ENCODE measurements at regions not wholly inside any gene's neighbourhood (a gene's known extent, or its start where the extent isn't known, plus 50 kb on each side); places are given as distances from the start of the nearest gene placed in this dataset.
"Not testable (repeated sequence)": the region's sequence is repeated elsewhere in the genome, so short reads cannot be mapped to it uniquely, and the experiment has no call there.

DNA sequence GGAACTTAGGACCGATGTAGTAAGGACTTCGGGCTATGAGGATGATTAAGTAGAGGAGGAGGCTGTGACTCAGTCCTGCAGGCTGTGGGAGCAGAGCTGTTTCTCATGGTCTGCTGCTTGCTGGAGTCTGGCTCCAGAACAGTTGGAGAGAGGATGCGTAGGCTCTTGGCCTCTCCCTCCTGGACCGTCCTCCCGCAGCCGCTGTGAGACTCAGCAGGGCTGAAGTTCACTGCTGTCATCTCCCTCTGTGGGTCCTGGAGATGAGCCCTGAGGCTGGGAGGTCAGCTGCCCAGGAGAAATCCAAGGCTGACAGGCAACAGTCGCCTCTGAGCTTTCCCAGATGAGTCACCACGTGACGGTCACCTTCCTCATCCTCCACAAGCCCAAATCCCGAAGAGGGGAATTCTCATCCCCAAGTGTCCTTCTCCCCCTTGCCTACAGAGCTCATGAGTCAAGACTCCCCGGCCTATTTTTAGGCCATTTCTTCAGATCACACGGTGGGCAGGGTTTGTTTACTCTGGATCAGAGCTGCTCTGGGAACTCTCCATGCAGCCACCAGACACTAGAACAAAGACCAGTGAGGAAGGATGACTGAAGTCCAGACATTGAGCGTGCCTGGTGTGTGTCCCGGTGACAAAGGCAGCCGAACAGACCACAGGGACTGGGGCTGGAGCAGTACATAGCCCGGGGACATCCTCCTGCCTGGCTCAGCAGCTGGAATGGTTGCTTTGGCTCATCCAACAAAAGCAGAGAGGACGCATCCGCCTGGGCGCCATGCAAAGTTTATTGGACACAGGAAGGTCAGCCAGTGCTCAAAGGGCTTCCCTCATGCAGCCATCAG lies 137.3 kb upstream of the ZNF469 start:
- not testable (repeated sequence) for DNase-seq (ENCODE audit: low spot score)

GRCh38 chr16:88246955-88247582 lies 135.7 kb upstream of the ZNF469 start:
- DNase-seq (ENCODE audit: low spot score), result not testable (repeated sequence)

- not testable (repeated sequence) for DNase-seq (ENCODE audit: low spot score)
Observed at GRCh38 chr16:88247583-88247966, 135.2 kb upstream of the ZNF469 start.

GRCh38 chr16:88248761-88249160 lies 134.0 kb upstream of the ZNF469 start:
- DNase-seq (ENCODE audit: low spot score), result not testable (repeated sequence)

DNA sequence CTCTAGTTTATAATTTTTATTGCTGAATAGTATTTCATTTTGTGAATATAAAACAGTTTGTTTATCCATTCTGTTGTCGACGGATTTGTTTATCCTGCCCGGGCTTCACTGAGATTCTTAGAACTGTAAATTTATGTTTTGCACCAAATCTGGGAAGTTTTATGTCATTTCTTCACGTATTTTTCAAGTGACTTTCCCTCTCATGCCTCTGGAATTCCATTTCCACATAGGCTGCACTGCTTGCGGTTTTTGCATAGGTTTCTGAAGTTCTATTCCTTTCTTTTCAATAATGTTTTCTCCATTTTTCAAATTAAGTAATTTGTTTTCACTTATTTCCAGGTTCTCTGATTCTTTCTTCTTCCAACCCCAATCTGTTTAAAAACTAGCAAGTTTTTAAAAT lies 132.4 kb upstream of the ZNF469 start:
- not testable (repeated sequence) for DNase-seq (ENCODE audit: low spot score)

- not testable (repeated sequence) for DNase-seq (ENCODE audit: low spot score)
Observed at GRCh38 chr16:88252057-88252794, 130.5 kb upstream of the ZNF469 start.

DNA sequence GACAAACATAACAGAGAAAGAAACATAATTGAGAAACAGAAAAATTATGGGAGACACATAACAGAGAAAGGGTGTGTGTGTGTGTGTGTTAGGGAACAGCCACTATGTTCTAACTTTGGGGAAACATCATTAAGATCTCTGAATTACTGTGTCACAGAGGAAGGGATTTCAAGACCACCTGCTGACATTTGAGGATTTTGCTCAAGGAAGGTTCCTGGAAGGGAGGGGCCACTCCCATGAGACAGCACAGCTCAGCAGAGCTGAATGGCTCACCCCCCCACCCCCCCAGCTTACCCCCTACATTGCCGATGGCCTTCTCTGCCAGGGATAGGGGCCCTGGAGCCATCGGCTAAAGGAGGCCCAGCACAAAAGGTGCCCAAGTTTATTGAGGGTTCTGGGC lies 124.6 kb upstream of the ZNF469 start:
- not testable (repeated sequence) for DNase-seq (ENCODE audit: low spot score)

DNA sequence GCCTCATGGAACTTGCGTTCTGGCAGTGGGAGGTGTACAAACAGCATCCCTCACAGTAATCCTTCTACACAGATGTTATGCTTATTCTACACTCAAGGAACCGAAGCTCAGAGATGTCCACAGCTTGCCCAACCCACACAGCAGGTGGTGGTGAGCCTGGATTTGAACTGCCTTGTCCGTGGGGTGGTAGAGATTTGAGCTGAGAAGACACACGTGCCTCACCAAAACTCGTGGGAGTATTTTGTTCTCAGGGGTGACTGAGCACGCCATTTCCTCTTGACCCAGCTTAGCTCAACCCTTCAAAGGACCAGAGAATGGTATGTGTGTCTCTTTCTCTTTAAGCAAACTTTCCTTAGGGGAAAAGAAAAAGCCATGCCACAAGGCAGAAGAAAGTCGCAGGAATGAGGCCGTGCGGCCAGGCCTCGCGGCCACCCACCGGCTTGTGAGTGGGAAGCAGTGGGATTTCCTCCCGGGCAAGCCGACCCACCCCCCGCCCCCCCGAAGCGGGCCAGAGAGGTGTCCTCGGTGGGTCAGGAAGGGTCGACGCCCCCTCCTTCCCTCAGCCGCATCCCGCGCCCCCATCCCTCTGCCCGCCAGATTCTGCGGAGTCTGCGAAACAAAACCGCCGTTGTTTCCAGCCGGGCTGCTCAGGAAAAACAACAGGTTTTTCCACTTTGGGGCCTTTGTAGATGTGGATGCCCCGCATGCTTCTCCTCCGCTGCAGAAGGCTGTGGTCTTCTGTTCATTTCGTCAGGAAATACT lies 123.8 kb upstream of the ZNF469 start:
- not testable (repeated sequence) for DNase-seq (ENCODE audit: low spot score)

DNA sequence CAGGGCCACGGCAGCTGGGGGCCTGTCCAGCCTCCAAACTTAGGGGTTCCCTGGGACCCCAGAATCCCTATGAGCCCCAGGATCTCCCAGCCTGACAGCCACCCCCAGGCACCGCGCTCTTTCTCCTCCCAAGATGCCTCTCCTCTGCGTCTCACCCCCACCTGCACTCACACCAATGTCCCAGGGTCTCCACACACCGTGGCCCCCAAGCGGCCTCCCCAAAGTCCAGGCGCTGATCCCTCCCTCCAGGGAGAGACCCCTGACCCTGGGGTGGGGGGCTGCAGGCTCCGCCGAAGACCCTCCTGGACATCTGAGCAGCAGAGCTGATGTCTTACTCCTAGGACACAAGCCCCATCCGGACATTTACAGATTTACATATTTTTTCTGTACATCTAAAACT lies 123.2 kb upstream of the ZNF469 start:
- DNase-seq (ENCODE audit: low spot score), result not testable (repeated sequence)

DNA sequence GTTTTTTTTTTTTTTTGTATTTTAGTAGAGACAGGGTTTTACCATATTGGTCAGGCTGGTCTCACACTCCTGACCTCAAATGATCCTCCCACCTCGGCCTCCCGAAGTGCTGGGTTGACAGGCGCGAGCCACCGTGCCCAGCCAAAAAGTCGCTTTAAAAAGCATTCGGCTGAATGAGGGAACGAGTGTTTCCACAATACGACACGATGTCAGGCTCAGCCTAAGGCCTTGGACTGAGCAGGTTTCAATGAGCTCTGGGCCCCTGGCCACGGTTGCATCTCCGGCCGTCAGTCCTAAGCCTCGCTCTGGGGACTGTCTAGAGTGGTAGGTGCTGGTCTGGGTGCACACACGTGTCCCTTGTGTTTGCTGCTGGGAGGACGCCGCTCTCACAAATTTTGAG lies 122.6 kb upstream of the ZNF469 start:
- DNase-seq (ENCODE audit: low spot score), result not testable (repeated sequence)

DNA sequence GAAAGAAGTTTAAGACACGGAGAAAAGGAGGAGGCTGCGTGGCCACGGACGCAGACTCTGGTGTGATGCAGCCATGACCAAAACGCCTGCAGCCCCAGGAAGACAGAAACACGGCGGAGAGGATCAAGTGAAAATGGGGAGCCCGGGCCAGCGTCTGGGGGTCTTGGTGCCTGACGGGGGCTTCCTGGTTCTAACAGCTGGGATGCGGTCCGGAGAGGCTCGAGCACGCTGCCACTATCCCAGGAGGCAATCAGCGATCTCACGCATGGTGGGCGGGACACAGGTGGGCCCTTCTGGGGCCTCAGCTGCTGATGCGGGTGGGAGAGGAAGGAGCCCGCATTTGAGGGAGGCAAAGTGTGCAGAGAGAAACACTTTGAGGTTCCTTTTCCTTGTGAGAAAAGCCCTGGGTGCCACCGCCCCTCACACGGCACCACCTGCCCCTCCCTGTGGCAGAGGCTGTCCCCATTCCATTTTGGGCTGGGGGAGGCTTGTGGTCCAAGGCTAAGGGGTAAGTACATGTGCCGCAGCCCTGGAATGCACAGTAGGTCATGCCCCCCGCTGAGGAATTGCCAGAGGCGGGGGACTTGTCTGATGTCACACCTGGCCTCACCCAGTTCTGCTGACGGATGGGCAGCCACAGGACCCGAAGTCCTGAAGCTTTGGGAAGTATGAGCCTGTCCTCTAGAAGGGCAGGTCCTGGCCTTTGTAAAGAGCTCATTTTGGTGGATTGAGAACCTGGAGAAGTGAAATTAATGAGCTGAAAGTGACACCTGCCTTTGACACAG lies 121.7 kb upstream of the ZNF469 start:
- not testable (repeated sequence) for DNase-seq (ENCODE audit: low spot score)

DNA sequence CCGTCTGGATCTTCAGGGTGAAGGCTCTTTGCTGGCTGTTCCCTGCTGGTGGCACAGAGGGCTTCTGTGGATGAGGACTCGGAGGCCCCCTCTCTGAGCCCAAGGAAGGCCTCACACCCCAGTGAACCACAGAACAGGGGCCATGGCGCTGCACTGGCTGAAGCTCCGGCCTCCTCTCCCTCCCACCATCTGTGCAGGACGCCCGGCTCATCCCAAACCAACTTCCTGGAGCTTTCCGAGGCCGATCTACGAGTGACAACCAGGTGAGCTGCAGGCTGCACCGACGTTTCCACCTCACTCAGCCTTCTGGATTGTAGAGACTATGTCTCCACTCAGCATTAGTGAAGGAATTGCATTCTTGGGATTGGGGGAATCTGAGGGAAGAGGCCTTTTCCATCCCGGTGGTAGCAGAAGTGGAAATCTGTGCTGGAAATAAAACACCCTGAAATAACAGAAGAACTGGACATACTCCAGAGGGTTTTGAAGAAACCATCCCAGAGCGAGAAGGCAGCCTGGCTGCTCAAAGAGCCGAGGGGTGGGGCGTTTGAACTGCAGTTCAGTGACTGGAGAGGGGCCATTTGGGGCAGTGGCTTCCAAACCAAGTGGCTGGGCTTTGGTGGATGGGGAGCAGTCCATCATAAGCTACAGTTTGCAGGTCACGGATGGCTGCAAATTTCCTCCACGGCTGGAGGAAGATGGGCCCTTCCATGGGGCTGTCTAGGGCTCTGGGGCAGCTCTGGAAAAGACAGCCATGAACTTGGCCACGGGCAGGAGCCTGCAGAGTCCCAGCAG lies 120.7 kb upstream of the ZNF469 start:
- DNase-seq (ENCODE audit: low spot score), result not testable (repeated sequence)

DNA sequence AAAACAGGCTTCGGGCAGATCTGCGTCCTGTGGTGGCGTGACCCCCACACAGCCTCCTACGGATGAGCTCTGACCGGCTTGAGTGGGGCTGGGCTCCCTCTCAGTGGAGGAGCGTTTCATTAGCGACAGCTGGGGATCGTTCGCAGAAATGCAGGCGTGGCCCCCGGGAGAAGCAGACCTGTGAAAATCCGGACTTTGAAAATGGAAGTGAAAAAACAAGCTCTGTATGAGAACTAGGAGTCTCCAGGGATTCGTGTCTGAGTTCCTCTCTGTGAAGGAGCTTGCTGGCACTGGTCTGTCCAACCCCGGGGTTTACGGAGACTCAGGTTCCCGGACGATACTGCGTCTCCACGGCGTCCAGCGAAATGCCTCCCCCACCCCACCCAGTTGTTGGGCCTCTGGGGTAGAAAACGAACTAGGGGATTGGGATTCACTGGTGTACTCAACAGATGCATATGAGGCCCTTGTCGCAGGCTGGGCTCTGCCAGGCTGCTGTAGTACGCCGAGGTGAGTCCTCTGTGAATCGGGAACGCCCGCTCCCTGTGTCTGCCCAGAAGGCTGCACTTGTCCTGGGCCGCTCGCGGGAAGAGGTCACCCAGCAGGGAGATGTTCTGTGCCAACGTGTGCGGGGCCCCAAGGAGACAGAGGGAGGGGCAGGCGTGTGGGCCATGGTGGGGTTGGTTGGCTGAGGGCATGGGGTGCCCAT lies 119.7 kb upstream of the ZNF469 start:
- DNase-seq (ENCODE audit: low spot score), result not testable (repeated sequence)

- not testable (repeated sequence) for DNase-seq (ENCODE audit: low spot score)
Observed at GRCh38 chr16:88263681-88264287, 119.0 kb upstream of the ZNF469 start.

GRCh38 chr16:88264641-88265285 lies 118.0 kb upstream of the ZNF469 start:
- peak; percentile 16 for DNase-seq (ENCODE audit: low spot score)

- DNase-seq (ENCODE audit: low spot score), result not testable (repeated sequence)
Observed at GRCh38 chr16:88265286-88265938, 117.3 kb upstream of the ZNF469 start.

DNA sequence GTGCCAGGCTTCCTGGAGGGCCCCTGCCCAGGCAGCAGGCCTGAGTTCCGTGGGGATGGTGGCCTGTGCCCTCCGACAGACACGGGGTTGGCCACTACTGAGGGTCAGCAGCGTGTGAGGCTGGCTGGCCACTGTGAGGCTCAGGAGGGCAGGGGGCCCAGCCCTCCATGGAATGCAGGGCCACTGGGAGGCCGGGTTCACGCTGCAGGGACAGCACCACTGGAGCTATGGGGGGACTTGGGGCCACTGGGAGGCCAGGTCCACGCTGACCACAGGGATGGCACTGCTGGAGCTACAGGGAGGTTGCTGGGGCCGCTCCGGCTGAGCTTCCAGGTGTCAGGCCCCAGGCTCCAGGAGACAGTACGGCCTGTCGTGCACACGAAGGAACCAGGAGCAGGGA lies 116.7 kb upstream of the ZNF469 start:
- not testable (repeated sequence) for DNase-seq (ENCODE audit: low spot score)

DNA sequence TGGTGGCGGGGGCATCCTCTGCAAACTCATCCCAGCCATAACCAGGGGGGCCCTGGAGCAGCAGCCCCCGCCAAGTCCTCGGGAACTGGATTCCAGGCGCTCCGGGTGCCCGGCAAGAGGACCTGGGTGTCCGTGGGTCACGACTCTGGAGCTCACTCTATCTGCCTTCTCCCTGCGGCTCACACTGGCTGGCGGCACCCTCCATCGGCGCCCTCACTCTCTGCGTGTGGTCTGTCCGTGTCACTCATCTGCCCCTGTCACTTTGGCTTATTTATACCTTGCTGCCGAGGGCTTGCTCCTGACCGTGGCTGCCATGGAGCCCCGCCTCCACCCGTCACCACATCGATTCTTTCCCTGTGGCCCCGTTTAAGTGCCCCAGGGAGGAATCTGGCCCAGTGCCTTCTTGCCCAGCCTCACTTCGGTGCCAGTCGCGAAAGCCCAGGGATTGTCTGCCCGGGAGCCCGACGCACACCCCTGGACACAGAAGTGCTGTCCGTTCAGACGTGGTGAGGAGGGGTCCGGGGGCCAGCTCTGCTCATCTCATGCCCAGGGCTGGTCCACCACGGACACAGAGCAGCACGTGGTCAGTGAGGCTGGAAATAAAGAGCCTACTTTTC lies 115.7 kb upstream of the ZNF469 start:
- not testable (repeated sequence) for DNase-seq (ENCODE audit: low spot score)

All from putamen (tissue), 1 donor.